ENCODE measurements at regions not wholly inside any gene's neighbourhood (a gene's known extent, or its start where the extent isn't known, plus 50 kb on each side); places are given as distances from the start of the nearest gene placed in this dataset.

- no peak for TF ChIP-seq CTCF (IDR thresholded peaks at IDR 0.05)
- no peak for TF ChIP-seq POLR2A (IDR thresholded peaks at IDR 0.05)
These were observed 834.4 kb downstream of the KCNJ2 start for GRCh38 chr17:71003736-71004135.
